GM12878 (cell line): ENCODE measurements at regions not wholly inside any gene's neighbourhood (a gene's known extent, or its start where the extent isn't known, plus 50 kb on each side); places are given as distances from the start of the nearest gene placed in this dataset.

Experiments
- ATAC-seq: fragments of 200-7000 bp; cut with Tn5 transposase; 3 replicates; pipeline ENCODE4 v1.9.1; 2020; ENCODE audit warnings: mild to moderate bottlenecking, moderate library complexity
- BruUV-seq: library from RNA; stranded (reverse); fragments of 400-500 nt; replicated peaks from 2 replicates; lab custom pipeline; 2021; lab: Mats Ljungman, UMichigan
- CTCF ChIA-PET: fragments of 300-600 bp; sonication (Branson Sonifier 250); formaldehyde crosslinking; extraction: SDS; loops from one replicate; lab custom pipeline; 2021; ENCODE audit warnings: inconsistent platforms; lab: Yijun Ruan, JAX
- POLR2A ChIA-PET: fragments of 350-600 bp; formaldehyde crosslinking; extraction: SDS; loops from one replicate; lab custom pipeline; 2021; ENCODE audit warnings: inconsistent platforms; lab: Charles Lee
- RAD21 ChIA-PET: fragments of 300-600 bp; sonication (Branson Sonifier 250); formaldehyde crosslinking; loops from one replicate; lab custom pipeline; 2023; ENCODE audit warnings: antibody characterized with exemption; ENCODE audit not compliant: unreplicated experiment; lab: Charles Lee
- SMC1A ChIA-PET: fragments of 300-600 bp; sonication (Branson Sonifier 250); formaldehyde crosslinking; loops from one replicate; lab custom pipeline; 2023; ENCODE audit not compliant: unreplicated experiment, uncharacterized antibody; lab: Charles Lee
- DNase-seq: peaks from one replicate; pipeline ENCODE4 v3.0.0-alpha.2; 2011; ENCODE audit warnings: low read depth, low spot score
- FAIRE-seq: peaks from 3 replicates; lab custom pipeline; 2011; peaks lifted over from hg19 to GRCh38; lab: Jason Lieb, UNC
- H2AFZ ChIP-seq: 2 replicates; pipeline ENCODE4 v1.6.0; 2011; ENCODE audit warnings: low read depth, low read length, control low read depth; ENCODE audit not compliant: control insufficient read depth
- H3K27ac ChIP-seq: 2 replicates; pipeline ENCODE4 v1.5.1; 2011; ENCODE audit warnings: control low read depth; ENCODE audit not compliant: control insufficient read depth, insufficient read depth
- H3K27me3 ChIP-seq, 2 experiments: replicated peaks in 1 of 2; 2 replicates each; pipeline versions ENCODE4 v1.6.0 to v1.6.1; 2011; ENCODE audit warnings: low read length in 1 of 2; ENCODE audit not compliant: control insufficient read depth in 2 of 2, insufficient read depth in 2 of 2
- H3K36me3 ChIP-seq, 2 experiments: 2 replicates each; pipeline ENCODE4 v1.5.1; 2011; ENCODE audit warnings: low read length in 1 of 2; ENCODE audit not compliant: control insufficient read depth in 2 of 2, insufficient read depth in 2 of 2
- H3K4me1 ChIP-seq: 2 replicates; pipeline ENCODE4 v1.6.1; 2011; ENCODE audit warnings: mild to moderate bottlenecking, low read length, moderate library complexity, mixed read lengths; ENCODE audit not compliant: control insufficient read depth, insufficient read depth
- H3K4me2 ChIP-seq: 2 replicates; pipeline ENCODE4 v1.6.0; 2011; ENCODE audit warnings: control low read depth; ENCODE audit not compliant: control insufficient read depth, insufficient read depth
- H3K4me3 ChIP-seq: fragments of 200-600 bp; sonication (generic); 2 replicates; pipeline ENCODE4 v1.5.1; 2016
- H3K79me2 ChIP-seq: 2 replicates; pipeline ENCODE4 v1.6.0; 2011; ENCODE audit warnings: low read length; ENCODE audit not compliant: control insufficient read depth, insufficient read depth
- H3K9ac ChIP-seq: 2 replicates; pipeline ENCODE4 v1.8.0; 2011; ENCODE audit warnings: low read length, control low read depth, mixed read lengths; ENCODE audit not compliant: control insufficient read depth, insufficient read depth
- H3K9me3 ChIP-seq: replicated peaks from 3 replicates; pipeline ENCODE4 v1.5.1; 2011; ENCODE audit warnings: mild to moderate bottlenecking, low read length; ENCODE audit not compliant: control insufficient read depth, insufficient read depth
- H4K20me1 ChIP-seq: 2 replicates; pipeline ENCODE4 v1.6.0; 2011; ENCODE audit not compliant: control insufficient read depth, insufficient read depth
- KAT2A ChIP-seq: conservative IDR thresholded peaks from 2 replicates; pipeline ENCODE4 v1.6.1; 2011; ENCODE audit warnings: low read depth, low read length; ENCODE audit not compliant: control insufficient read depth
- MXI1 ChIP-seq: fragments of 150-350 bp; IDR thresholded peaks from 2 replicates; pipeline ENCODE4 v1.6.1; 2011; ENCODE audit warnings: low read depth, mild to moderate bottlenecking, inconsistent platforms, low read length, improper control_type of control experiment
- NFYA ChIP-seq: IDR thresholded peaks from 2 replicates; pipeline ENCODE4 v1.6.1; 2011; ENCODE audit warnings: low read depth, mild to moderate bottlenecking, low read length, improper control_type of control experiment, borderline replicate concordance
- SP1 ChIP-seq: IDR thresholded peaks from one replicate; pipeline ENCODE4 v1.6.1; 2011; ENCODE audit warnings: low read depth, low read length
- SRF ChIP-seq, 2 experiments: IDR thresholded peaks; 2 replicates each; pipeline ENCODE4 v1.6.1; 2011; ENCODE audit warnings: low read depth in 2 of 2, low read length in 2 of 2, mild to moderate bottlenecking in 1 of 2, moderate library complexity in 1 of 2
- WGBS: methylation state at CpG from one replicate; pipeline ENCODE4 v1.1.6; 2016; ENCODE audit warnings: low lambda C conversion rate; ENCODE audit not compliant: insufficient replicate concordance, insufficient coverage; ENCODE audit errors: missing lambda C conversion rate; 5-methylcytosine and 5-hydroxymethylcytosine counted together
- in situ Hi-C: fragments of 300-500 bp; cut with MboI; formaldehyde crosslinking; loops from 9 replicates; pipeline ENCODE4 v1.14.3; 2018; ENCODE audit warnings: mixed read lengths
- intact Hi-C: fragments of 100-400 bp; cut with micrococcal nuclease; formaldehyde crosslinking; loops from one replicate; pipeline ENCODE4 v1.14.2; 2022; ENCODE audit not compliant: unreplicated experiment
- TF ChIP-seq, protein P1 (sequence below): IDR thresholded peaks from 2 replicates; pipeline ENCODE4 v1.6.1; 2011; ENCODE audit warnings: borderline replicate concordance, low read depth, mild to moderate bottlenecking, moderate library complexity, mixed read lengths, low read length; ENCODE audit not compliant: insufficient read depth; ENCODE audit errors: extremely low read length
- TF ChIP-seq, protein P2 (sequence below): fragments of 450-650 bp; IDR thresholded peaks from 2 replicates; pipeline ENCODE4 v1.6.1; 2017; ENCODE audit warnings: mild to moderate bottlenecking, low read depth, inconsistent platforms; ENCODE audit not compliant: poor library complexity, severe bottlenecking
- TF ChIP-seq, protein P3 (sequence below): fragments of 450-650 bp; formaldehyde crosslinking; IDR thresholded peaks from 2 replicates; pipeline ENCODE4 v1.4.0; 2020; ENCODE audit warnings: mild to moderate bottlenecking, moderate library complexity

- WGBS = 45% methylated on average over 6 of the region's 6 CpGs
- ChIA-PET SMC1A (no interaction called here), RAD21 (no interaction called here), POLR2A (no interaction called here), CTCF (no interaction called here)
- FAIRE-seq (no peak), DNase-seq (no peak), ATAC-seq (no peak)
- no peaks in the 10 kb centered on the region for H3K27me3 ChIP-seq
- H3K36me3 ChIP-seq = no peaks in the 10 kb centered on the region
- in situ Hi-C loops = no loop called here
- no peak overlapping the region for H3K9ac ChIP-seq
- H3K4me3 ChIP-seq = no peak overlapping the region
- no peak overlapping the region for H2AFZ ChIP-seq
- H3K4me1 ChIP-seq = no peaks in the 10 kb centered on the region
- H3K79me2 ChIP-seq = no peaks in the 10 kb centered on the region
- BruUV-seq = no TSS peak
- H3K4me2 ChIP-seq = no peak overlapping the region
- no peaks in the 10 kb centered on the region for H3K9me3 ChIP-seq
- no peak overlapping the region for H3K27ac ChIP-seq
- H4K20me1 ChIP-seq = no peaks in the 10 kb centered on the region
- TF ChIP-seq, protein P1, sequence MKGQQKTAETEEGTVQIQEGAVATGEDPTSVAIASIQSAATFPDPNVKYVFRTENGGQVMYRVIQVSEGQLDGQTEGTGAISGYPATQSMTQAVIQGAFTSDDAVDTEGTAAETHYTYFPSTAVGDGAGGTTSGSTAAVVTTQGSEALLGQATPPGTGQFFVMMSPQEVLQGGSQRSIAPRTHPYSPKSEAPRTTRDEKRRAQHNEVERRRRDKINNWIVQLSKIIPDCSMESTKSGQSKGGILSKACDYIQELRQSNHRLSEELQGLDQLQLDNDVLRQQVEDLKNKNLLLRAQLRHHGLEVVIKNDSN = no peak
- TF ChIP-seq NFYA = no peak
- TF ChIP-seq SRF (IDR thresholded peaks at IDR 0.05; ENCODE audit: low read depth in 2 of 2, low read length in 2 of 2) = no peak
- no peak for TF ChIP-seq KAT2A
- TF ChIP-seq SP1 = no peak
- no peak for TF ChIP-seq MXI1
- TF ChIP-seq, protein P2, sequence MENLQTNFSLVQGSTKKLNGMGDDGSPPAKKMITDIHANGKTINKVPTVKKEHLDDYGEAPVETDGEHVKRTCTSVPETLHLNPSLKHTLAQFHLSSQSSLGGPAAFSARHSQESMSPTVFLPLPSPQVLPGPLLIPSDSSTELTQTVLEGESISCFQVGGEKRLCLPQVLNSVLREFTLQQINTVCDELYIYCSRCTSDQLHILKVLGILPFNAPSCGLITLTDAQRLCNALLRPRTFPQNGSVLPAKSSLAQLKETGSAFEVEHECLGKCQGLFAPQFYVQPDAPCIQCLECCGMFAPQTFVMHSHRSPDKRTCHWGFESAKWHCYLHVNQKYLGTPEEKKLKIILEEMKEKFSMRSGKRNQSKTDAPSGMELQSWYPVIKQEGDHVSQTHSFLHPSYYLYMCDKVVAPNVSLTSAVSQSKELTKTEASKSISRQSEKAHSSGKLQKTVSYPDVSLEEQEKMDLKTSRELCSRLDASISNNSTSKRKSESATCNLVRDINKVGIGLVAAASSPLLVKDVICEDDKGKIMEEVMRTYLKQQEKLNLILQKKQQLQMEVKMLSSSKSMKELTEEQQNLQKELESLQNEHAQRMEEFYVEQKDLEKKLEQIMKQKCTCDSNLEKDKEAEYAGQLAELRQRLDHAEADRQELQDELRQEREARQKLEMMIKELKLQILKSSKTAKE = no peak
- TF ChIP-seq, protein P3, sequence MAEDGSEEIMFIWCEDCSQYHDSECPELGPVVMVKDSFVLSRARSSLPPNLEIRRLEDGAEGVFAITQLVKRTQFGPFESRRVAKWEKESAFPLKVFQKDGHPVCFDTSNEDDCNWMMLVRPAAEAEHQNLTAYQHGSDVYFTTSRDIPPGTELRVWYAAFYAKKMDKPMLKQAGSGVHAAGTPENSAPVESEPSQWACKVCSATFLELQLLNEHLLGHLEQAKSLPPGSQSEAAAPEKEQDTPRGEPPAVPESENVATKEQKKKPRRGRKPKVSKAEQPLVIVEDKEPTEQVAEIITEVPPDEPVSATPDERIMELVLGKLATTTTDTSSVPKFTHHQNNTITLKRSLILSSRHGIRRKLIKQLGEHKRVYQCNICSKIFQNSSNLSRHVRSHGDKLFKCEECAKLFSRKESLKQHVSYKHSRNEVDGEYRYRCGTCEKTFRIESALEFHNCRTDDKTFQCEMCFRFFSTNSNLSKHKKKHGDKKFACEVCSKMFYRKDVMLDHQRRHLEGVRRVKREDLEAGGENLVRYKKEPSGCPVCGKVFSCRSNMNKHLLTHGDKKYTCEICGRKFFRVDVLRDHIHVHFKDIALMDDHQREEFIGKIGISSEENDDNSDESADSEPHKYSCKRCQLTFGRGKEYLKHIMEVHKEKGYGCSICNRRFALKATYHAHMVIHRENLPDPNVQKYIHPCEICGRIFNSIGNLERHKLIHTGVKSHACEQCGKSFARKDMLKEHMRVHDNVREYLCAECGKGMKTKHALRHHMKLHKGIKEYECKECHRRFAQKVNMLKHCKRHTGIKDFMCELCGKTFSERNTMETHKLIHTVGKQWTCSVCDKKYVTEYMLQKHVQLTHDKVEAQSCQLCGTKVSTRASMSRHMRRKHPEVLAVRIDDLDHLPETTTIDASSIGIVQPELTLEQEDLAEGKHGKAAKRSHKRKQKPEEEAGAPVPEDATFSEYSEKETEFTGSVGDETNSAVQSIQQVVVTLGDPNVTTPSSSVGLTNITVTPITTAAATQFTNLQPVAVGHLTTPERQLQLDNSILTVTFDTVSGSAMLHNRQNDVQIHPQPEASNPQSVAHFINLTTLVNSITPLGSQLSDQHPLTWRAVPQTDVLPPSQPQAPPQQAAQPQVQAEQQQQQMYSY (CRISPR knock-in tag) = no peak
- intact Hi-C loops = no loop called here
These were observed 100.7 kb upstream of the CDH11 start for GRCh38 chr16:65222536-65222935.
